Keratinocyte (primary cell): ENCODE measurements at regions not wholly inside any gene's neighbourhood (a gene's known extent, or its start where the extent isn't known, plus 50 kb on each side); places are given as distances from the start of the nearest gene placed in this dataset.

Source experiments
- CTCF ChIP-seq, 3 experiments: IDR thresholded peaks in 1 of 3; conservative IDR thresholded peaks in 1 of 3; optimal IDR thresholded peaks in 1 of 3; 2 replicates in 2 of 3; 3 replicates in 1 of 3; pipeline versions ENCODE3 to v1.5.1; 2011; ENCODE audit warnings: low read length in 3 of 3, mild to moderate bottlenecking in 3 of 3, moderate library complexity in 2 of 3, control low read depth in 1 of 3, inconsistent platforms in 1 of 3; ENCODE audit not compliant: insufficient read depth in 2 of 3; ENCODE audit errors: extremely low read depth in 1 of 3
- EZH2 ChIP-seq: IDR thresholded peaks from one replicate; pipeline ENCODE4 v1.6.1; 2012; ENCODE audit warnings: inconsistent platforms, mild to moderate bottlenecking, low read length, moderate library complexity

- TF ChIP-seq CTCF (optimal IDR thresholded peaks at IDR 0.05 in 1 of 3, IDR thresholded peaks at IDR 0.05 in 1 of 3, conservative IDR thresholded peaks at IDR 0.05 in 1 of 3; ENCODE audit: extremely low read depth in 1 of 3, insufficient read depth in 2 of 3, low read length in 3 of 3) (no peak), EZH2 (no peak)
Observed at GRCh38 chr2:215507136-215507535, 71.3 kb upstream of the FN1 start.
